GM18520 (cell line): ENCODE measurements at regions not wholly inside any gene's neighbourhood (a gene's known extent, or its start where the extent isn't known, plus 50 kb on each side); places are given as distances from the start of the nearest gene placed in this dataset.

Experiments
- ATAC-seq: cut with Tn5 transposase; IDR thresholded peaks from one replicate; pipeline ENCODE4 v1.9.1; 2021; ENCODE audit not compliant: unreplicated experiment

GRCh38 chr15:98441599-98441998, 206.7 kb upstream of the IGF1R start:
- ATAC-seq, result no peak

- peak; percentile 54 for ATAC-seq
Measured at GRCh38 chr15:98442379-98442833, 205.9 kb upstream of the IGF1R start.

GRCh38 chr15:98442901-98443300, 205.4 kb upstream of the IGF1R start:
- ATAC-seq, result no peak

GRCh38 chr15:98443526-98443925, 204.8 kb upstream of the IGF1R start:
- no peak for ATAC-seq

- ATAC-seq, result no peak
Measured at GRCh38 chr15:98444138-98444537, 204.2 kb upstream of the IGF1R start.

- ATAC-seq, result no peak
Measured at GRCh38 chr15:98445315-98445714, 203.0 kb upstream of the IGF1R start.

GRCh38 chr15:98446083-98446482, 202.3 kb upstream of the IGF1R start:
- no peak for ATAC-seq

GRCh38 chr15:98447069-98447468, 201.3 kb upstream of the IGF1R start:
- no peak for ATAC-seq

- no peak for ATAC-seq
Measured at GRCh38 chr15:98451236-98451635, 197.1 kb upstream of the IGF1R start.

- ATAC-seq, result no peak
Measured at GRCh38 chr15:98452238-98452637, 196.1 kb upstream of the IGF1R start.

GRCh38 chr15:98455904-98456303, 192.4 kb upstream of the IGF1R start:
- no peak for ATAC-seq

GRCh38 chr15:98476559-98476958, 171.8 kb upstream of the IGF1R start:
- no peak for ATAC-seq

- ATAC-seq, result no peak
Measured at GRCh38 chr15:98480844-98481243, 167.5 kb upstream of the IGF1R start.

- no peak for ATAC-seq
Measured at GRCh38 chr15:98483575-98484130, 164.7 kb upstream of the IGF1R start.

- no peak for ATAC-seq
Measured at GRCh38 chr15:98484914-98485313, 163.4 kb upstream of the IGF1R start.

- ATAC-seq, result no peak
Measured at GRCh38 chr15:98485451-98485850, 162.9 kb upstream of the IGF1R start.

- ATAC-seq, result no peak
Measured at GRCh38 chr15:98493966-98494511, 154.3 kb upstream of the IGF1R start.

GRCh38 chr15:98501192-98501591, 147.1 kb upstream of the IGF1R start:
- no peak for ATAC-seq

- no peak for ATAC-seq
Measured at GRCh38 chr15:98501632-98502031, 146.7 kb upstream of the IGF1R start.

- ATAC-seq, result no peak
Measured at GRCh38 chr15:98503970-98504369, 144.4 kb upstream of the IGF1R start.

GRCh38 chr15:98504998-98505397, 143.3 kb upstream of the IGF1R start:
- ATAC-seq, result no peak

GRCh38 chr15:98505611-98506031, 142.7 kb upstream of the IGF1R start:
- ATAC-seq, result no peak

- ATAC-seq, result no peak
Measured at GRCh38 chr15:98506172-98506571, 142.2 kb upstream of the IGF1R start.
